ENCODE measurements at regions not wholly inside any gene's neighbourhood (a gene's known extent, or its start where the extent isn't known, plus 50 kb on each side); places are given as distances from the start of the nearest gene placed in this dataset.

- in situ Hi-C loops (cut with HindIII; ENCODE audit: low pct_ligation_motif_present, low pct_unique_long_range_greater_than_20kb, low sequenced_read_pairs): no loop called here
- DNase-seq: no peak
These were observed 107.2 kb upstream of the VASH1 start for GRCh38 chr14:76653875-76654572.

- in situ Hi-C loops (cut with HindIII; ENCODE audit: low pct_ligation_motif_present, low pct_unique_long_range_greater_than_20kb, low sequenced_read_pairs): no loop called here
These were observed 106.6 kb upstream of the VASH1 start for GRCh38 chr14:76654573-76655108.

GRCh38 chr14:76655331-76655730, 105.9 kb upstream of the VASH1 start:
- in situ Hi-C loops (cut with HindIII; ENCODE audit: low pct_ligation_motif_present, low pct_unique_long_range_greater_than_20kb, low sequenced_read_pairs): no loop called here
- no peak for DNase-seq

More at GRCh38 chr14:76654573-76655108, 106.6 kb upstream of the VASH1 start:
- no peak for DNase-seq

GRCh38 chr14:76656592-76656991, 104.7 kb upstream of the VASH1 start:
- in situ Hi-C loops (cut with HindIII; ENCODE audit: low pct_ligation_motif_present, low pct_unique_long_range_greater_than_20kb, low sequenced_read_pairs): no loop called here
- DNase-seq: no peak

GRCh38 chr14:76657404-76657803, 103.9 kb upstream of the VASH1 start:
- DNase-seq: no peak

GRCh38 chr14:76657846-76658245, 103.4 kb upstream of the VASH1 start:
- in situ Hi-C loops (cut with HindIII; ENCODE audit: low pct_ligation_motif_present, low pct_unique_long_range_greater_than_20kb, low sequenced_read_pairs): no loop called here
- DNase-seq: no peak

More at GRCh38 chr14:76657404-76657803, 103.9 kb upstream of the VASH1 start:
- in situ Hi-C loops (cut with HindIII; ENCODE audit: low pct_ligation_motif_present, low pct_unique_long_range_greater_than_20kb, low sequenced_read_pairs): no loop called here

GRCh38 chr14:76662580-76662979, 98.7 kb upstream of the VASH1 start:
- in situ Hi-C loops (cut with HindIII; ENCODE audit: low pct_ligation_motif_present, low pct_unique_long_range_greater_than_20kb, low sequenced_read_pairs): no loop called here
- no peak for DNase-seq

GRCh38 chr14:76664790-76665189, 96.5 kb upstream of the VASH1 start:
- DNase-seq: no peak
- in situ Hi-C loops (cut with HindIII; ENCODE audit: low pct_ligation_motif_present, low pct_unique_long_range_greater_than_20kb, low sequenced_read_pairs): no loop called here

- no peak for DNase-seq
- in situ Hi-C loops (cut with HindIII; ENCODE audit: low pct_ligation_motif_present, low pct_unique_long_range_greater_than_20kb, low sequenced_read_pairs): no loop called here
These were observed 94.5 kb upstream of the VASH1 start for GRCh38 chr14:76666746-76667145.

GRCh38 chr14:76669770-76670169, 91.5 kb upstream of the VASH1 start:
- no peak for DNase-seq
- in situ Hi-C loops (cut with HindIII; ENCODE audit: low pct_ligation_motif_present, low pct_unique_long_range_greater_than_20kb, low sequenced_read_pairs): no loop called here

GRCh38 chr14:76672123-76672522, 89.1 kb upstream of the VASH1 start:
- in situ Hi-C loops (cut with HindIII; ENCODE audit: low pct_ligation_motif_present, low pct_unique_long_range_greater_than_20kb, low sequenced_read_pairs): no loop called here
- DNase-seq: no peak

- in situ Hi-C loops (cut with HindIII; ENCODE audit: low pct_ligation_motif_present, low pct_unique_long_range_greater_than_20kb, low sequenced_read_pairs): no loop called here
These were observed 88.0 kb upstream of the VASH1 start for GRCh38 chr14:76673261-76673660.

GRCh38 chr14:76675046-76675445, 86.2 kb upstream of the VASH1 start:
- in situ Hi-C loops (cut with HindIII; ENCODE audit: low pct_ligation_motif_present, low pct_unique_long_range_greater_than_20kb, low sequenced_read_pairs): no loop called here
- DNase-seq: no peak

More at GRCh38 chr14:76673261-76673660, 88.0 kb upstream of the VASH1 start:
- DNase-seq: no peak

GRCh38 chr14:76676539-76676938, 84.7 kb upstream of the VASH1 start:
- in situ Hi-C loops (cut with HindIII; ENCODE audit: low pct_ligation_motif_present, low pct_unique_long_range_greater_than_20kb, low sequenced_read_pairs): no loop called here
- no peak for DNase-seq

- DNase-seq: no peak
- in situ Hi-C loops (cut with HindIII; ENCODE audit: low pct_ligation_motif_present, low pct_unique_long_range_greater_than_20kb, low sequenced_read_pairs): no loop called here
These were observed 83.6 kb upstream of the VASH1 start for GRCh38 chr14:76677534-76678145.

GRCh38 chr14:76678244-76678800, 82.9 kb upstream of the VASH1 start:
- in situ Hi-C loops (cut with HindIII; ENCODE audit: low pct_ligation_motif_present, low pct_unique_long_range_greater_than_20kb, low sequenced_read_pairs): no loop called here
- no peak for DNase-seq

- no peak for DNase-seq
- in situ Hi-C loops (cut with HindIII; ENCODE audit: low pct_ligation_motif_present, low pct_unique_long_range_greater_than_20kb, low sequenced_read_pairs): no loop called here
These were observed 78.9 kb upstream of the VASH1 start for GRCh38 chr14:76682367-76682766.

GRCh38 chr14:76686646-76687045, 74.6 kb upstream of the VASH1 start:
- no peak for DNase-seq
- in situ Hi-C loops (cut with HindIII; ENCODE audit: low pct_ligation_motif_present, low pct_unique_long_range_greater_than_20kb, low sequenced_read_pairs): no loop called here

GRCh38 chr14:76687611-76688382, 73.5 kb upstream of the VASH1 start:
- no peak for DNase-seq
- in situ Hi-C loops (cut with HindIII; ENCODE audit: low pct_ligation_motif_present, low pct_unique_long_range_greater_than_20kb, low sequenced_read_pairs): no loop called here

All from ACHN (cell line).